NB4 (cell line): ENCODE measurements at regions not wholly inside any gene's neighbourhood (a gene's known extent, or its start where the extent isn't known, plus 50 kb on each side); places are given as distances from the start of the nearest gene placed in this dataset.

Experiments used
- DNase-seq: peaks from one replicate; pipeline ENCODE4 v3.0.0; 2010; ENCODE audit warnings: low read depth
- H3K4me3 ChIP-seq: one replicate; pipeline ENCODE4 v1.5.1; 2011; ENCODE audit warnings: mild to moderate bottlenecking, low read depth, low read length, moderate library complexity
- CTCF ChIP-seq: IDR thresholded peaks from one replicate; pipeline ENCODE4 v1.5.1; 2012; ENCODE audit warnings: low read depth, low read length
- MAX ChIP-seq: IDR thresholded peaks from 2 replicates; pipeline ENCODE4 v1.6.1; 2011; ENCODE audit warnings: low read depth, low read length
- MYC ChIP-seq: IDR thresholded peaks from 2 replicates; pipeline ENCODE4 v1.6.1; 2011; ENCODE audit warnings: low read depth, low read length
- POLR2A ChIP-seq: IDR thresholded peaks from 2 replicates; pipeline ENCODE4 v1.6.1; 2011; ENCODE audit warnings: mild to moderate bottlenecking; ENCODE audit not compliant: insufficient read length; ENCODE audit errors: extremely low read depth

GRCh38 chr17:71521724-71522123 lies 599.1 kb upstream of the SOX9 start:
- no peak overlapping the region for H3K4me3 ChIP-seq
- TF ChIP-seq CTCF = no peak
- TF ChIP-seq POLR2A = no peak
- TF ChIP-seq MAX = no peak
- no peak for TF ChIP-seq MYC
- no peak for DNase-seq

- no peak for TF ChIP-seq POLR2A
- TF ChIP-seq MYC = no peak
- TF ChIP-seq CTCF = no peak
- no peak for TF ChIP-seq MAX
- no peak for DNase-seq
- H3K4me3 ChIP-seq = no peak overlapping the region
Observed at GRCh38 chr17:71522383-71522782, 598.4 kb upstream of the SOX9 start.

- no peak overlapping the region for H3K4me3 ChIP-seq
- DNase-seq = no peak
- TF ChIP-seq CTCF = no peak
- TF ChIP-seq POLR2A = no peak
- no peak for TF ChIP-seq MAX
- TF ChIP-seq MYC = no peak
Observed at GRCh38 chr17:71527311-71527710, 593.5 kb upstream of the SOX9 start.

- TF ChIP-seq MAX (no peak), MYC (no peak), POLR2A (no peak), CTCF (no peak)
- H3K4me3 ChIP-seq = no peak overlapping the region
- DNase-seq = no peak
Observed at GRCh38 chr17:71528210-71528609, 592.6 kb upstream of the SOX9 start.

GRCh38 chr17:71530248-71530647 lies 590.6 kb upstream of the SOX9 start:
- TF ChIP-seq MYC = no peak
- no peak for DNase-seq

GRCh38 chr17:71535321-71535720 lies 585.5 kb upstream of the SOX9 start:
- no peak overlapping the region for H3K4me3 ChIP-seq
- no peak for DNase-seq
- TF ChIP-seq MAX (no peak), MYC (no peak), POLR2A (no peak), CTCF (no peak)

More at GRCh38 chr17:71530248-71530647, 590.6 kb upstream of the SOX9 start:
- H3K4me3 ChIP-seq = no peak overlapping the region
